KMS-11 (cell line): ENCODE measurements at regions not wholly inside any gene's neighbourhood (a gene's known extent, or its start where the extent isn't known, plus 50 kb on each side); places are given as distances from the start of the nearest gene placed in this dataset.

ENCODE experiments used
- H2AFZ ChIP-seq: fragments of 200-600 bp; sonication (generic); 2 replicates; pipeline ENCODE4 v1.6.1; 2016; ENCODE audit warnings: antibody characterized with exemption, mixed run types, low read depth
- H3K27ac ChIP-seq: fragments of 200-600 bp; sonication (generic); 2 replicates; pipeline ENCODE4 v1.6.1; 2016; ENCODE audit warnings: mild to moderate bottlenecking, mixed run types
- H3K27me3 ChIP-seq: fragments of 200-600 bp; sonication (generic); 2 replicates; pipeline ENCODE4 v1.6.1; 2017; ENCODE audit warnings: mild to moderate bottlenecking, low read depth, mixed run types, moderate library complexity; ENCODE audit not compliant: insufficient read depth
- H3K36me3 ChIP-seq: fragments of 200-600 bp; sonication (generic); 2 replicates; pipeline ENCODE4 v1.6.1; 2017; ENCODE audit warnings: mild to moderate bottlenecking, mixed run types; ENCODE audit not compliant: insufficient read depth
- H3K4me1 ChIP-seq: fragments of 200-600 bp; sonication (generic); 2 replicates; pipeline ENCODE4 v1.6.1; 2016; ENCODE audit warnings: mild to moderate bottlenecking, low read depth, mixed run types; ENCODE audit not compliant: poor library complexity, severe bottlenecking
- H3K4me2 ChIP-seq: fragments of 200-600 bp; sonication (generic); 2 replicates; pipeline ENCODE4 v1.7.0; 2016; ENCODE audit warnings: mild to moderate bottlenecking, mixed run types
- H3K4me3 ChIP-seq: fragments of 200-600 bp; sonication (generic); IDR thresholded peaks from 2 replicates; pipeline ENCODE4 v1.6.1; 2017; ENCODE audit warnings: low read depth, low read length, mixed read lengths; ENCODE audit not compliant: insufficient read depth
- H3K79me2 ChIP-seq: fragments of 200-600 bp; sonication (generic); 2 replicates; pipeline ENCODE4 v1.6.1; 2016; ENCODE audit warnings: low read depth, mixed run types; ENCODE audit not compliant: insufficient read depth
- H3K9ac ChIP-seq: fragments of 200-600 bp; sonication (generic); 2 replicates; pipeline ENCODE4 v1.6.1; 2016; ENCODE audit warnings: mild to moderate bottlenecking, mixed run types
- H4K20me1 ChIP-seq: fragments of 200-600 bp; sonication (generic); 2 replicates; pipeline ENCODE4 v1.6.1; 2016; ENCODE audit warnings: mild to moderate bottlenecking, mixed run types; ENCODE audit not compliant: insufficient read depth
- TF ChIP-seq, protein P1 (sequence below): fragments of 200-600 bp; sonication (generic); conservative IDR thresholded peaks from 2 replicates; pipeline ENCODE4 v1.6.1; 2017; ENCODE audit warnings: low read depth, mild to moderate bottlenecking, antibody characterized with exemption, low read length, moderate library complexity, mixed read lengths

DNA sequence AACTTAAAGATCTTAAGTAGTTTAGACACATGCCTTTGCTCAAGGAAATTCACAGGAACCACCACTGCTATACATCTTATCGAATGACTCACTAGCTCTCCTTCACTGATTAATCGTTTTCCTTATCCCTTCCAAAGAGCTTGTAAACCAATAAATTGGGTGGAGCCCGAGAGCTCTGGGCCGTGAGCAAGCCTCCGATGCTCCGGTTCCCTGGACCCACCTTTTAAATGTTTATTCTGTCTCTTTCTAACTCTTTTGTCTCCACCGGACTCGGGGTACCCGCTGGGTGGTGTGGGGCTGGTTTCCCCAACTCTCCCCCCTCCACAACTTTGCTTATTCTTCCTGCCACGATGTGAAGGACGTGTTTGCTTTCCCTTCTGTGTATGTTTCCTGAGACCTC is 292.9 kb upstream of the TMEFF2 start:
- no peak overlapping the region for H3K4me2 ChIP-seq
- H3K4me3 ChIP-seq, result no peak overlapping the region
- no peak overlapping the region for H3K9ac ChIP-seq
- no peaks in the 10 kb centered on the region for H3K27me3 ChIP-seq
- H2AFZ ChIP-seq, result no peak overlapping the region
- H4K20me1 ChIP-seq, result no peaks in the 10 kb centered on the region
- TF ChIP-seq, protein P1, sequence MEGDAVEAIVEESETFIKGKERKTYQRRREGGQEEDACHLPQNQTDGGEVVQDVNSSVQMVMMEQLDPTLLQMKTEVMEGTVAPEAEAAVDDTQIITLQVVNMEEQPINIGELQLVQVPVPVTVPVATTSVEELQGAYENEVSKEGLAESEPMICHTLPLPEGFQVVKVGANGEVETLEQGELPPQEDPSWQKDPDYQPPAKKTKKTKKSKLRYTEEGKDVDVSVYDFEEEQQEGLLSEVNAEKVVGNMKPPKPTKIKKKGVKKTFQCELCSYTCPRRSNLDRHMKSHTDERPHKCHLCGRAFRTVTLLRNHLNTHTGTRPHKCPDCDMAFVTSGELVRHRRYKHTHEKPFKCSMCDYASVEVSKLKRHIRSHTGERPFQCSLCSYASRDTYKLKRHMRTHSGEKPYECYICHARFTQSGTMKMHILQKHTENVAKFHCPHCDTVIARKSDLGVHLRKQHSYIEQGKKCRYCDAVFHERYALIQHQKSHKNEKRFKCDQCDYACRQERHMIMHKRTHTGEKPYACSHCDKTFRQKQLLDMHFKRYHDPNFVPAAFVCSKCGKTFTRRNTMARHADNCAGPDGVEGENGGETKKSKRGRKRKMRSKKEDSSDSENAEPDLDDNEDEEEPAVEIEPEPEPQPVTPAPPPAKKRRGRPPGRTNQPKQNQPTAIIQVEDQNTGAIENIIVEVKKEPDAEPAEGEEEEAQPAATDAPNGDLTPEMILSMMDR, result no peak
- H3K4me1 ChIP-seq, result no peaks in the 10 kb centered on the region
- no peaks in the 10 kb centered on the region for H3K36me3 ChIP-seq
- H3K27ac ChIP-seq, result no peak overlapping the region
- no peaks in the 10 kb centered on the region for H3K79me2 ChIP-seq

DNA sequence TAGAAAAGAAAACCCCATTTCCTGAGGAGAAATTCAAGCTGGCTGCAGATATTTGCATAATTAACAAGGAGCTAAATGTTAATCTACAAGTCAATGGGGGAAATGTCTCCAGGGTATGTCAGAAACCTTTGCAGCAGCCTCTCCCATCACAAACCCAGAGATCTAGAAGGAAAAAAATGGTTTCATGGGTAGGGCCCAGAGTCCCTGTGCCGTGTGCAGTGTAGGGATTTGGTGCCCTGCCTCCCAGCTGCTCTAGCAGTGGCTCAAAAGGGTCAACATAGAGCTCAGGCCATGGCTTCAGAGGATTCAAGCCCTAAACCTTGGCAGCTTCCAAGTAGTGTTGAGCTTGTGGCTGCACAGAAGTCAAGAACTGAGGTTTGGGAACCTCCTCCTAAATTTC is 290.2 kb upstream of the TMEFF2 start:
- TF ChIP-seq, protein P1, result no peak
- no peak overlapping the region for H3K27ac ChIP-seq
- H4K20me1 ChIP-seq, result no peaks in the 10 kb centered on the region
- H3K4me1 ChIP-seq, result no peaks in the 10 kb centered on the region
- no peak overlapping the region for H2AFZ ChIP-seq
- no peaks in the 10 kb centered on the region for H3K27me3 ChIP-seq
- H3K9ac ChIP-seq, result no peak overlapping the region
- no peak overlapping the region for H3K4me3 ChIP-seq
- H3K79me2 ChIP-seq, result no peaks in the 10 kb centered on the region
- no peaks in the 10 kb centered on the region for H3K36me3 ChIP-seq
- H3K4me2 ChIP-seq, result no peak overlapping the region

DNA sequence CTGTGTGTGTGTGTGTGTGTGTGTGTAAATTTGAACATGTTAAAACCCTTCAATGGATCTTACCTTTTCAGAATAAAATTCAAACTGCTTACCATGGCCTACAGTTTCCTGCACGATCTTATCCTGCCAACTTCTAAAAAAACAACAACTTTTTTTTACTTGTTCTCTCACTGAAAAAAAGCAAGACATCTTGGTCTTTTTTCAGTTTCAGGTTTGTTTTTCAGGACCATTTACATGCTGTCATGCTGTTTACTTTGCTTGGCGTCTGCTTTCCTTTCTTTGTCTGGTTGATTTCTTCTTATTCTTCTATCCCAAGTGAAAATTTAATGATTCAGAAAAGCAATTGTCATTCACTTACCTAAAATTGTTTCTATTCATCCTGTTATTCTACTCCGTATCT is 286.3 kb upstream of the TMEFF2 start:
- Histone ChIP-seq H3K27me3 (no peaks in the 10 kb centered on the region), H3K4me1 (no peaks in the 10 kb centered on the region), H4K20me1 (no peaks in the 10 kb centered on the region), H3K79me2 (no peaks in the 10 kb centered on the region), H3K36me3 (no peaks in the 10 kb centered on the region), H2AFZ (no peak overlapping the region), H3K9ac (no peak overlapping the region), H3K4me2 (no peak overlapping the region), H3K4me3 (no peak overlapping the region), H3K27ac (no peak overlapping the region)
- TF ChIP-seq, protein P1, result no peak

DNA sequence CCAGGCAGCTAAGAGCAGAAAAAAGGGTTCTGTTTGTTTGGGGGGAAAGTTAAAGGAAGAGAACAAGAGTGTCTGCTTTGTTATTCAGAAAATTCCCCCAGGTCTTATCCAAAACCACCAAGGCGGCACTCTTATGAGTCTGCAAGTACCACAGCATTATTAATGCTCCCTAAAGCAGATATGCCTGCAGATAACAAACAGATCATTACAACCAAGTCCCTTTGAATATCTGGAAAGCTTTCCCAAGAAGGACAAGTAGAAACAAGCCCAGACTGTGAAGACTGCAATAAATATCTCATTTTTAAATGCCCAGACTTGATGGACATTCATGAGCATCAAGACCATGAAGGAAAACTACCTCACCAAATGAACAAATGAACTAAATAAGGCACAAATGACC is 278.6 kb upstream of the TMEFF2 start:
- Histone ChIP-seq H3K9ac (no peak overlapping the region), H3K27ac (no peak overlapping the region), H3K79me2 (no peaks in the 10 kb centered on the region), H3K4me1 (no peaks in the 10 kb centered on the region), H3K4me2 (no peak overlapping the region), H3K36me3 (no peaks in the 10 kb centered on the region), H3K4me3 (no peak overlapping the region), H2AFZ (no peak overlapping the region), H3K27me3 (no peaks in the 10 kb centered on the region), H4K20me1 (no peaks in the 10 kb centered on the region)
- TF ChIP-seq, protein P1, result no peak

DNA sequence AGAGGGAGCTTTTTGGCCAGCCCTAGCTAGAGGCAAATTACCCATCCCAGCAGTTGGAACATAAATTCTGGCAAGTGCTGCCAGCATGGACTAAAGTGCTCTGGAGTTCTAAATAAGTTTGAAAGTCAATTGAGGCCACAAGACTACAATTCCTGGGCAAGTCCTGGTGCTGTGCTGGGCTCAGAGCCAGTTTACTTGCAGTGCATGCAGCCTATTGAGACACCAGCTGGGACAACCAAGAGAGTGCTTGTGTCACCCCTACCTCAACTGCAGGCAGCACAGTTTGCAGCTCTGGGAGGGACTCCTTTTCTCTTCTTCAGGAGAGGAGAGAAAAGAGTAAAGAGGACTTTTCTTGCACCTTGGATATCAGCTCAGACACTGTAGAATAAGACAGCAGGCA is 277.2 kb upstream of the TMEFF2 start:
- Histone ChIP-seq H2AFZ (no peak overlapping the region), H3K27me3 (no peaks in the 10 kb centered on the region), H3K79me2 (no peaks in the 10 kb centered on the region), H3K9ac (no peak overlapping the region), H3K27ac (no peak overlapping the region), H3K4me1 (no peaks in the 10 kb centered on the region), H4K20me1 (no peaks in the 10 kb centered on the region), H3K36me3 (no peaks in the 10 kb centered on the region), H3K4me2 (no peak overlapping the region), H3K4me3 (no peak overlapping the region)
- TF ChIP-seq, protein P1, result no peak
